ENCODE measurements at regions not wholly inside any gene's neighbourhood (a gene's known extent, or its start where the extent isn't known, plus 50 kb on each side); places are given as distances from the start of the nearest gene placed in this dataset.

- no peak for TF ChIP-seq SUZ12 (IDR thresholded peaks at IDR 0.05; ENCODE audit: extremely low read depth, insufficient read depth, insufficient read length)
- TF ChIP-seq YY1 (IDR thresholded peaks at IDR 0.05; ENCODE audit: insufficient read depth, insufficient read length): no peak
- no peak for TF ChIP-seq ZNF274 (IDR thresholded peaks at IDR 0.05; ENCODE audit: low read depth, low read length)
These were observed 246.1 kb downstream of the MYLK4 start for GRCh38 chr6:2504495-2505064.

Measured in NT2/D1 (cell line).